Hematopoietic multipotent progenitor cell (in vitro differentiated cells): ENCODE measurements at regions not wholly inside any gene's neighbourhood (a gene's known extent, or its start where the extent isn't known, plus 50 kb on each side); places are given as distances from the start of the nearest gene placed in this dataset.

Experiments used
- DNase-seq, 3 donors: peaks; one replicate each; pipeline ENCODE4 v3.0.0-alpha.2; 2011 to 2015; ENCODE audit warnings: low read depth in 2 of 3, low spot score in 2 of 3

DNA sequence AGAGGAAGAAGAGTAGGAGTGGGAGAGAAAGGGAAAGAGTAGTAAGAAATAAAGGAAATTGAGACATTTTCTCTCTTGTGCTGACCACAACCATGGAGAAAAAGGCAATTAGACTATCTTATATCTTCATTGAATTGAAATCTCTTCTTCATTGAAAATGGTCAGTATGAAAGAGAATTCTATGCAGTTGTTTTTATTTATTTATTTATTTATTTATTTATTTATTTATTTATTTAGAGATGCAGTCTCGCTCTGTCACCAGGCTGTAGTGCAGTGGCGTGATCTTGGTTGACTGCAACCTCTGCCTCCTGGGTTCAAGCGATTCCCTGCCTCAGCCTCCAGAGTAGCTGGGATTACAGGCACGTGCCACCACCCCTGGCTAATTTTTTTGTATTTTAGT lies 447.1 kb downstream of the PTPRC start:
- DNase-seq: no peak

DNA sequence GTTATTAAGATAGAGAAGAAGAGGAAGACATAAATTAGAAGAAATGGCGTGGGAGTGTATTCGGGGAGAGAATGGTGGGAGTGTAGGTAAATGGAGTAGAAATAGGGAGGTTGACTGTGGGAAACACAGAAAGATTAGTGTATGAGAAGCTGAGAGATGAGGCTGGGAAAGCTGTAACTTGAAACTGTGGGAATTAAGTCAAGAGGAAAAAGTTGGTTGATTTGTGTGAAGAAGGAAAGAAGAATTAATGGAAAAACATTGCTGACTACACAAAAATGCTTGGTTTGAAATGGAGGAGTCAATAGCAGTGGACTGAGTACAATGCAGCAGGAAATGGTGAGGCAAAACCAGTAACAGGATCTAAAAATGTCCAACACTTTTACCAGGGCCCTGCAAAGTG lies 448.3 kb downstream of the PTPRC start:
- DNase-seq: no peak

DNA sequence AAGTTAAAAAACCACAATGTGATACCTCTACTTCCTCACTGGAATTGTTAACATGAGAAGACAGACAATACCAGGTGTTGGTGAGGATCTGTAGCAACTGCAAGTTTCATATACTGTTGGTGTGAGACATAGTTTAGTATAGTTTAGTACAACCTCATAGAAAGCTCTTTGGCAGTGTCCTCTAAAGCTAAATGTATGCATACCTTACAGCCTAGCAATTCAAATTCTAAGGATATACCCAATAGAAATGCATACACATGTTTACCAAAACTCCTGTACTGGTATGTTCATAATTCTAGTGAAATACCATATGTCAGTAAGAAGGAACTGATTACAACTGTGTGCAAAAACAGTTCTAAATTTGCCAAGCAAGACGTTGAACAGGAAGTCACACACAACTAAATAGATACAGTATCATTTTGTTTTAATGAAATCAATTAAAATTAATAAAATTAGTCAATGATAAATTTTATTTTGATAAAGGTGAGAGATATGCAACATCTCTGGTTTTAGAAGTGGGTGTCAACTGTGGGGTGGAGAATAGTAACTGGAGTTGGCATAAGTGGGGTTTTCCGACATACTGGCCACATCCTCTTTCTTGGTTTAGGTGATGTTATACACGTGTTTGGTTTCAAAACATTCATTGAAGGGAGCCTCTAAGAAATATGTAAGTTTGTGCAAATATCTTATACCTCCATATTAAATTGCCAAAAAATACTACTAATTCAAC lies 450.7 kb downstream of the PTPRC start:
- DNase-seq: peak in 2 of 3 donors; percentile 57 to 78

DNA sequence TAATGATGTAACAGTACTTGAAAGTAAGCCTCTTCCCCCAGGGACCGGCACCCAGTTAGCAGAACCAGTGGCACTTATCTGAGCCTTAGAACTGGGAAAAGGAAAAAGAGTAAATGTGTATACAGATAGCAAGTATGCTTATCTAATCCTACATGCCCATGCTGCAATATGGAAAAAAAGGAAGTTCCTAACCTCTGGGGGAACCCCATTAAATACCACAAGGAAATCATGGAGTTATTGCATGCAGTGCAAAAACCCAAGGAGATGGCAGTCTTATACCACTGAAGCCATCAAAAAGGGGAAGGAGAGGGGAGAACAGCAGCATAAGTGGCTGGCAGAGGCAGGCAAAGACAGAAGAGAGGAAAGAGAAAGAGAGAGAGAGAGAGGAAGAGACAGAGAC lies 456.8 kb downstream of the PTPRC start:
- DNase-seq: peak in 2 of 3 donors; percentile 74 to 86

DNA sequence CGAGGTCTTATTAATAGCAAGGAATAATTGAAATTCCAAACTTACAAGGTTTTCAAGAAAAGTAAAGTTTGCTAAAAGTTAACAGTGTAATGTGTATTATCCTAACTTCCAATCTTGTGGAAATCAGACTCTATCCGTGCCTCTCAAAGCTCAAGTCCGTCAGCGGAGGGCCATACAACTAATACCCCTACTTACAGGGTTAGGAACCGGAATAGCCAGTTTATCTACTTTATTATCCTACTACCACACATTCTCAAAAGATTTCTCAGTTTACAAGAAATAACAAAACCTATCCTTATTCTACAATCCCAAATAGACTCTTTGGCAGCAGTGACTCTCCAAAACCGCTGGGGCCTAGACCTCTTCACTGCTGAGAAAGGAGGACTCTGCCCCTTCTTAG lies 457.8 kb downstream of the PTPRC start:
- DNase-seq: no peak

DNA sequence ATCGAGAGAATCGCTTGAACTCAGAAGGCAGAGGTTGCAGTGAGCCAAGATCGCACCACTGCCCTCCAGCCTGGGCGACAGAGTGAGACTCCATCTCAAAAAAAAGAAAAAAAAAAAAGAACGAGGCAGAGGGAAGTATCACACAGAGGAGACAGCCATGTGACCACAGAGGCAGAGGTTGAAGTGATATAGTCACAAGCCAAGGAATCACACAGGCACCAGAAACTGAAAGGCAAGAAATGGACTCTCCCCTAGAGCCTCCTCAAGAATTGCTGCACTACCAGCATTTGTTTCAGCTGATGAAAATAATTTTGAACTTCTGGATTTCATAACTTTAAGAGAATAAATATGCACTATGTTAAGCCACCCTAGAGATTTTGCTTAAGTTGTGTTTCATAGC lies 459.6 kb downstream of the PTPRC start:
- DNase-seq: peak in 1 of 3 donors; percentile 20

GRCh38 chr1:199101139-199101538 lies 462.3 kb downstream of the PTPRC start:
- no peak for DNase-seq

- DNase-seq: no peak
Measured at GRCh38 chr1:199101635-199102034, 462.8 kb downstream of the PTPRC start.

DNA sequence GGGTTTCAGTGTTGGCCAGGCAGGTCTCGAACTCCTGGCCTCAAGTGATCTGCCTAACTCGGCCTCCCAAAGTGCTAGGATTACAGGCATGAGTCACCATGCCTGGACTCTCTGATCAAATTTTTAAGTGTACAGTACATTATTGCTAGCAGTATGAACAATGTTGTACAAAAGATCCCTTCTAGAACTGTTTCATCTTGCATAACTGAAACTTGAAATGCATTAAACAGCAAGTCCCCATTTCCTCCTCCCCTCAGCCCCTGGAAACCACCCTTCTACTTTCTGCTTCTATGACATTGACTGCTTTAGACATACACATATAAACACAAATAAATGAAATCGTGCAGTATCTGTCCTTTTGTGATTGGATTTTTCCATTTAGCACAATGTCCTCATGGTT lies 463.4 kb downstream of the PTPRC start:
- no peak for DNase-seq

GRCh38 chr1:199109160-199109559 lies 470.3 kb downstream of the PTPRC start:
- DNase-seq: no peak

DNA sequence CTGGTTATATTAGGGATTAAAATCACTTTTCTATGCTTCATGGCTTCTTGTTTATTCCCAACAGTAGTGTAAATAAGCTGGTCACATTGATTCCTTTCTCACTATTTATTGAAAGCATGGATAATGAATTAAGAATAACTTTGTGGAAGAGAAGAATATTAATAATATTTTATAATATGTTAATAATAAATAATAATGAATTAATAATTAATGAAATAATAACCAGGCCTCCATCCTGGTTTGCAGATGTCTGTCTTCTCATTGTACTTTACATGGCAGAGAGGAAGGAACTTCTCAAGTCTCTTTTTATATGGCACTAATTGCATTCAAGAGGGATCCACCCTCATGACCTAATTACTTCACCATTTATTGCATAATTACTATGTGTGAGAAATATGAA lies 473.5 kb downstream of the PTPRC start:
- no peak for DNase-seq

GRCh38 chr1:199113265-199113869 lies 474.5 kb downstream of the PTPRC start:
- DNase-seq: peak in 2 of 3 donors; percentile 19 to 26

DNA sequence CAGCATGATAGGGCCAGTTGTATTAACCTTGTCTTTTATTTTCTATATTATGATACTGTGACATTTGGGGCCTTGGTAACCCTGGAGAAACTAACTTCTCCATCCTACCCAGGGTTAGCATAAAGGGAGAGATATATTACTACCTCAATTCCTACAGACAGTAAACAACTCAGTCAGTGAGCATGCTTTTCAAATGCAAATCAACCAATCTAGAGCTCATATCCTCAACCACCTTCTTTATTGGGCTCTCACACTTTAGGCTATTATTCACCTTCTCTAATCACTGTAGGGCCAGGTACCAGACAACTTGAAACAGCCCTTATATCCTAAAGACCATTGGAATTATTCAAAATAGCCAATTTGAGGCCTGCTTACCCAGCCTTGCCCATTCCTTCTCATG lies 477.6 kb downstream of the PTPRC start:
- DNase-seq: no peak

GRCh38 chr1:199121047-199121446 lies 482.2 kb downstream of the PTPRC start:
- no peak for DNase-seq

DNA sequence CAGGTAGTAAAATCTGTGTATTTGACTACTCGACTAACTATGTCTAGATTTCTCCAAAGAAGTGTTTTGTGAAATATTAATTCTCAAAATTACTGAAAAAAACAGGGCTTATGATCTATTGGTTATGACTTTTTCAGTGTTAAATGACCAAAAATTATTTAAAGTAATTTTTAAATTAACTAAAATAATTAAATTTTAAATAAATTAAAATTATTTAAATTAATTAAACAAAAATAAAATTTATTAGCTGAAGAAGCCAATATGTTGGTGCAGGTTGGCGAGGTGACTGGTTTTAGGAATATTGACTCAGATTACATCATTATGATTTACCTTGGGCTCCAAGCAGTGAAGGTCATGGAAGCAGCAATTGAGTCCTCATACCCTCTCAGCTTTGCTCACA lies 483.2 kb downstream of the PTPRC start:
- DNase-seq: no peak

DNA sequence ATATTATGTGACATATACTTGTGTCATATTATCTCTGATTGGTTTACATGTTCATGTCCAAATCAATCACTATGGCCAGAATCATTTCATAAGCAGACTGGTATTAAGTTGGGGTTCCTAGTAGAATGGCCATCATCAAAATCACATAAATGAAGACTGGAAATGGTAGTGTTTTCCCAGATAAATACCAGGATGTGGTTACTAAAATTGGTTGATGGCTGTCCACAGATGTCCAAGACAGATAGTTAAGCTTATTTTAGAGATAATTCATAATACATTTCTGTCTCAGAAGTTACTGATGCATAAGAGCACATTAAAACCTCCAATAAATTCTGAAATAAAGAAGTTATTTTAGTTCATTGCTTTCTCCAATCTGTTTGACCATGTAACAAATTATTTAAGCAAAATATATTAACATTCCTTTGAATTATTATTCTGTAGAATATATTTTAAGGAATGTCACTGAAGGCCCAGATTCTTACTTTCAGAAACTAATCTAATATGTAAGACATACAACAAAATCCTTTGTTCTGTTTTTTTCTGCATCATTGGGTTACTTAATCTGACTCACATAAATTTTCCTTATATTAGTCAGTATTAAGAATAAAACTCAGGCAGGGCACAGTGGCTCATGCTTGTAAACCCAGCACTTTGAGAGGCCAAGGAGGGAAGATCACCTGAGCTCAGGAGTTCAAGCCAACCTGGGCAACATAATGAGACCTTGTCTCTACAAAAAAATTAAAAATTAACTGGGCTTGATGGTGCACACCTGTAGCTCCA lies 483.9 kb downstream of the PTPRC start:
- no peak for DNase-seq

DNA sequence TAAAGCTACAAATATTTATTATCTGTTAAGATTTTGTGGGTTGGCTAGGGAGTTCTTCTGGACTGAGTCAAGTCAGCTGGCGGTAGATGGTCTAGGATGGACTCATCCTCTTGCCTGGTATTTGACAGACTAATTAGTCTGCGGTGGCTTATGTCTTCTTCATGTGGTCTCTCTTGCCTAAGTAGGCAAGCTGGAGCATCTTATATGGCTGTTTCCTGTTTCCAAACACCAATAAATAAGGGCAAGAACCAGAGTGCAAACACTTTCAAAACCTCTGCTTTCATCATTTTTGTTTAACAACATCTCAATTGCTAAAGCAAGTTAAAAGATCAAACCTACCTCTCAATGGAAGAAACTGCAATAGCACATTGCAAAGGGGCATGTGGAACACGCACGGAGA lies 484.8 kb downstream of the PTPRC start:
- no peak for DNase-seq

- no peak for DNase-seq
Measured at GRCh38 chr1:199124351-199124750, 485.5 kb downstream of the PTPRC start.

DNA sequence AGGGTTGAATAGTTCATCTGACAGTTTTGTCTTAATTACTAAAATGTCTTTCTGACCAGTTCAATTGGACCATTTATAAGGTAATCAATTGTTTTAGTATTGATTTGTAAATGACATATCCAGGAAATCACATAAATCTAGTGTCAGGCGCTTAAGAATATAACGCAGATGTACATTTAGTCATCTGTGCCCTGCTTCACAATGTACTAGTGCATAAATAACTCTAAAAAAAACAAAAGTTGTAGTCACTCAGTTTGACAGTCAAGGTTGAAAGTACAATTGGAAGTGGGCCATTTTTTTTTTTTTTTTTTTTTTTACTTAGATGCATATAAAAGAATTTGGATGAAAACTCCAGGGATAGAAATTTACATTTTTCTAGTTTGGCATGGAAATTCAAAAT lies 490.4 kb downstream of the PTPRC start:
- no peak for DNase-seq

DNA sequence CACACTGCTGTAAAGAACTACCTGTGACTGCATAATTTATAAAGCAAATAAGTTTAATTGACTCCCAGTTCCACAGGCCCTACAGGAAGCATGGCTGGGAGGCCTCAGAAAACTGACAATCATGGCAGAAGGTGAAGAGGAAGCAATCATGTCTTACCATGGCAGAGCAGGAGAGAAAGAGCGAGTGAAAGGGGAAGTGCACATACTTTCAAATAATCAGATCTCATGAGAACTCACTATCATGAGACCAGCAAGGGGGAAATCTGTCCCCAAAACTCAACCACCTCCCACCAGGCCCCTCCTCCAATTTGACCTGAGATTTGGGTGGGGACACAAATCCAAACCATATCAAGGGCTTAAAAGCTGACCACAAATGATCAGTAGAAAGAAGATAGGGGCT lies 493.2 kb downstream of the PTPRC start:
- DNase-seq: peak in 1 of 3 donors; percentile 8

DNA sequence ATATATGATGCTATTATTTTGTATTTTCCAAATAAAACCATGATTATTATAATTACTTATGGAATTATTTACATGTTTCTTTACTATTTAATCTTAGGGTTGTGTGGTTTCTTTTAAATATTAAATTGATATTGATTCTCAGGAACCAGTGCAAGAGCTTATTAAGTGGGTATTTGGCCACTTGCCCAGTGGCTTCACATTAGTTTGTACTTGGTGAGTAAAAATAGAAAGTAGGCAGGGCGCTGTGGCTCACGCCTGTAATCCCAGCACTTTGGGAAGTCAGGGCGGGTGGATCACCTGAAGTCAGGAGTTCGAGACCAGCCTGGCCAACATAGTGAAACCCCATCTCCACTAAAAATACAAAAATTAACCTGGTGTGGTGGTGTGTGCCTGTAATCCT lies 497.1 kb downstream of the PTPRC start:
- no peak for DNase-seq

DNA sequence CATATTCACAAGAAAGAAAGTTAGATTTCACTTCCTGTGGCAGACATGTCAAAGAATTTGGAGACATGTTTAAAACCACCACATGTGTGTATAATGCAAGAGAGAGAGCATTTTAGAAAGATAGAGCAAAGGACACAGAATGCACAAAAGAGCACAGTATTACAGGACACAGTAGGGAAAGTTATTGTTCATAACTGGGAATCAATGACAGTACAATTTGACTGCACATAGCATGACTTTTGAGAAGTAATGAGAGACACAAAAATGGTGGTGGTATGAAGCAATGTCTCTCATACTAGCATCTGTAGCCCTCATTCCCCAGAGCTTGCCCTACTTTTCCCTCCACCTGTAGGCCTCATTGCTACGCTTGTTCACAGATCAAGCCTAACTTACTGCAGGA lies 499.2 kb downstream of the PTPRC start:
- DNase-seq: no peak
